ENCODE measurements at regions not wholly inside any gene's neighbourhood (a gene's known extent, or its start where the extent isn't known, plus 50 kb on each side); places are given as distances from the start of the nearest gene placed in this dataset.
"Not testable (repeated sequence)": the region's sequence is repeated elsewhere in the genome, so short reads cannot be mapped to it uniquely, and the experiment has no call there.

DNA sequence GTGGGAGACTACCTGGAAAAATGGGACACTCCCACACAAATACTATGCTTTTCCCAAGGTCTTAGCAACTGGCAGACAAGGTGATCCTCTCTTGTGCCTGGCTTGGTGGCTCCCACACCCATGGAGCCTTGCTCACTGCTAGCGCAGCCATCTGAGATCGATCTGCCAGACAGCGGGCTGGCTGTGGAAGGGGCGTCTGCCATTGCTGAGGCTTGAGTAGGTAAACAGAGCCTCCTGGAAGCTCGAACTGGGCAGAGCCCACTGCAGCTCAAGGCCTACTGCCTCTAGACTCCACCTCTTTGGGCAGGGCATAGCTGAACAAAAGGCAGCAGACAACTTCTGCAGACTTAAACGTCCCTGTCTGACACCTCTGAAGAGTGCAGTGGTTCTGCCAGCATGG, 360.3 kb upstream of the EPHA3 start:
- not testable (repeated sequence) for H3K79me2 ChIP-seq (replicated peaks; ENCODE audit: insufficient read depth); H4K20me1 ChIP-seq (replicated peaks; ENCODE audit: insufficient read depth); H3K4me1 ChIP-seq (ENCODE audit: insufficient read depth); ATAC-seq; H3K27ac Mint-ChIP-seq; H3K4me1 Mint-ChIP-seq; H3K9me2 ChIP-seq (ENCODE audit: insufficient read depth); H3K27me3 ChIP-seq (ENCODE audit: insufficient read depth); H3K27me3 Mint-ChIP-seq (ENCODE audit: insufficient read depth, low read depth, poor library complexity); H3K4me3 Mint-ChIP-seq; H3K4me3 ChIP-seq; H3K9me3 Mint-ChIP-seq; DNase-seq (ENCODE audit: low spot score); H3F3A ChIP-seq (replicated peaks; ENCODE audit: low read depth); H3K4me2 ChIP-seq; H2AFZ ChIP-seq; H3K36me3 ChIP-seq (ENCODE audit: insufficient read depth); H3K27ac ChIP-seq (ENCODE audit: low read depth); H3K36me3 Mint-ChIP-seq (ENCODE audit: low read depth)

DNA sequence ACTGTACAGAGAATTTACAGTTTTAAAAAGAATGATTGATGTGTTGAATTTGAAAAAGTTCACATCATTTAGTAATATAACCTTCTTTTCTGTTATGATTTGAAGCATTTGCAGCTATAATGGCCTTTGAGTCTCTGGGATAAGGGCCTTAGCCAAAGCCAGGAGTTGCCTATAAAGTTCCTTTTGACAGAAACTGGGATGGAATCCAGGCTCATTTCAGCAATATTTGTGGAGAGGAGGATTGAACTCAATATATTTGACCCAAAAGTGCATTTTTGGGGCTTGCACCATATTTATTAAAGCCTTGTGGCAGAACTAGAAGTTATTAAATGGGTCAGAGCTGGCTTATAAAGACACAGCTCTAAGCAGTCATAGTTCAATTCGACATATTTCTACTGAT, 348.7 kb upstream of the EPHA3 start:
- no peak overlapping the region for H3K4me3 Mint-ChIP-seq
- H3K36me3 Mint-ChIP-seq (ENCODE audit: low read depth): no peaks in the 10 kb centered on the region
- H3K9me2 ChIP-seq (ENCODE audit: insufficient read depth): 0 out of 2 replicates have a peak, but pooled peaks cover 4% of the 10 kb centered on the region
- H3K27me3 ChIP-seq (ENCODE audit: insufficient read depth): no peaks in the 10 kb centered on the region
- no peaks in the 10 kb centered on the region for H3K4me1 Mint-ChIP-seq
- ATAC-seq (no peak), DNase-seq (ENCODE audit: low spot score) (no peak)
- H3K27me3 Mint-ChIP-seq (ENCODE audit: insufficient read depth, low read depth, poor library complexity): no peaks in the 10 kb centered on the region
- H2AFZ ChIP-seq: no peak overlapping the region
- H3K27ac ChIP-seq (ENCODE audit: low read depth): no peak overlapping the region
- H3K4me2 ChIP-seq: no peak overlapping the region
- H3F3A ChIP-seq (replicated peaks; ENCODE audit: low read depth): no peaks in the 10 kb centered on the region
- no peaks in the 10 kb centered on the region for H3K4me1 ChIP-seq (ENCODE audit: insufficient read depth)
- H3K9me3 Mint-ChIP-seq: peaks cover 2% of the 10 kb centered on the region; the same call in 1 of the 3 replicates
- TF ChIP-seq, protein P1, sequence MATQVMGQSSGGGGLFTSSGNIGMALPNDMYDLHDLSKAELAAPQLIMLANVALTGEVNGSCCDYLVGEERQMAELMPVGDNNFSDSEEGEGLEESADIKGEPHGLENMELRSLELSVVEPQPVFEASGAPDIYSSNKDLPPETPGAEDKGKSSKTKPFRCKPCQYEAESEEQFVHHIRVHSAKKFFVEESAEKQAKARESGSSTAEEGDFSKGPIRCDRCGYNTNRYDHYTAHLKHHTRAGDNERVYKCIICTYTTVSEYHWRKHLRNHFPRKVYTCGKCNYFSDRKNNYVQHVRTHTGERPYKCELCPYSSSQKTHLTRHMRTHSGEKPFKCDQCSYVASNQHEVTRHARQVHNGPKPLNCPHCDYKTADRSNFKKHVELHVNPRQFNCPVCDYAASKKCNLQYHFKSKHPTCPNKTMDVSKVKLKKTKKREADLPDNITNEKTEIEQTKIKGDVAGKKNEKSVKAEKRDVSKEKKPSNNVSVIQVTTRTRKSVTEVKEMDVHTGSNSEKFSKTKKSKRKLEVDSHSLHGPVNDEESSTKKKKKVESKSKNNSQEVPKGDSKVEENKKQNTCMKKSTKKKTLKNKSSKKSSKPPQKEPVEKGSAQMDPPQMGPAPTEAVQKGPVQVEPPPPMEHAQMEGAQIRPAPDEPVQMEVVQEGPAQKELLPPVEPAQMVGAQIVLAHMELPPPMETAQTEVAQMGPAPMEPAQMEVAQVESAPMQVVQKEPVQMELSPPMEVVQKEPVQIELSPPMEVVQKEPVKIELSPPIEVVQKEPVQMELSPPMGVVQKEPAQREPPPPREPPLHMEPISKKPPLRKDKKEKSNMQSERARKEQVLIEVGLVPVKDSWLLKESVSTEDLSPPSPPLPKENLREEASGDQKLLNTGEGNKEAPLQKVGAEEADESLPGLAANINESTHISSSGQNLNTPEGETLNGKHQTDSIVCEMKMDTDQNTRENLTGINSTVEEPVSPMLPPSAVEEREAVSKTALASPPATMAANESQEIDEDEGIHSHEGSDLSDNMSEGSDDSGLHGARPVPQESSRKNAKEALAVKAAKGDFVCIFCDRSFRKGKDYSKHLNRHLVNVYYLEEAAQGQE (IDR thresholded peaks at IDR 0.05; ENCODE audit: unreplicated experiment): no peak
- TF ChIP-seq, protein P2, sequence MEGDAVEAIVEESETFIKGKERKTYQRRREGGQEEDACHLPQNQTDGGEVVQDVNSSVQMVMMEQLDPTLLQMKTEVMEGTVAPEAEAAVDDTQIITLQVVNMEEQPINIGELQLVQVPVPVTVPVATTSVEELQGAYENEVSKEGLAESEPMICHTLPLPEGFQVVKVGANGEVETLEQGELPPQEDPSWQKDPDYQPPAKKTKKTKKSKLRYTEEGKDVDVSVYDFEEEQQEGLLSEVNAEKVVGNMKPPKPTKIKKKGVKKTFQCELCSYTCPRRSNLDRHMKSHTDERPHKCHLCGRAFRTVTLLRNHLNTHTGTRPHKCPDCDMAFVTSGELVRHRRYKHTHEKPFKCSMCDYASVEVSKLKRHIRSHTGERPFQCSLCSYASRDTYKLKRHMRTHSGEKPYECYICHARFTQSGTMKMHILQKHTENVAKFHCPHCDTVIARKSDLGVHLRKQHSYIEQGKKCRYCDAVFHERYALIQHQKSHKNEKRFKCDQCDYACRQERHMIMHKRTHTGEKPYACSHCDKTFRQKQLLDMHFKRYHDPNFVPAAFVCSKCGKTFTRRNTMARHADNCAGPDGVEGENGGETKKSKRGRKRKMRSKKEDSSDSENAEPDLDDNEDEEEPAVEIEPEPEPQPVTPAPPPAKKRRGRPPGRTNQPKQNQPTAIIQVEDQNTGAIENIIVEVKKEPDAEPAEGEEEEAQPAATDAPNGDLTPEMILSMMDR (conservative IDR thresholded peaks at IDR 0.05; ENCODE audit: low read depth in 2 of 2): no peak
- TF ChIP-seq CREB1 (CRISPR knock-in tag; IDR thresholded peaks at IDR 0.05; ENCODE audit: low read depth) (no peak), EZH2phosphoT487 (IDR thresholded peaks at IDR 0.05; ENCODE audit: unreplicated experiment) (no peak), EZH2 (IDR thresholded peaks at IDR 0.05; ENCODE audit: low read depth, unreplicated experiment) (no peak), POLR2AphosphoS5 (IDR thresholded peaks at IDR 0.05; ENCODE audit: low read depth) (no peak), STAT1 (IDR thresholded peaks at IDR 0.05; ENCODE audit: unreplicated experiment) (no peak), NANOG (IDR thresholded peaks at IDR 0.05; ENCODE audit: borderline replicate concordance) (no peak), JUNB (IDR thresholded peaks at IDR 0.05; ENCODE audit: unreplicated experiment) (no peak)
- TF ChIP-seq, protein P3, sequence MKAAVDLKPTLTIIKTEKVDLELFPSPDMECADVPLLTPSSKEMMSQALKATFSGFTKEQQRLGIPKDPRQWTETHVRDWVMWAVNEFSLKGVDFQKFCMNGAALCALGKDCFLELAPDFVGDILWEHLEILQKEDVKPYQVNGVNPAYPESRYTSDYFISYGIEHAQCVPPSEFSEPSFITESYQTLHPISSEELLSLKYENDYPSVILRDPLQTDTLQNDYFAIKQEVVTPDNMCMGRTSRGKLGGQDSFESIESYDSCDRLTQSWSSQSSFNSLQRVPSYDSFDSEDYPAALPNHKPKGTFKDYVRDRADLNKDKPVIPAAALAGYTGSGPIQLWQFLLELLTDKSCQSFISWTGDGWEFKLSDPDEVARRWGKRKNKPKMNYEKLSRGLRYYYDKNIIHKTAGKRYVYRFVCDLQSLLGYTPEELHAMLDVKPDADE (IDR thresholded peaks at IDR 0.05): no peak
- TF ChIP-seq, protein P4, sequence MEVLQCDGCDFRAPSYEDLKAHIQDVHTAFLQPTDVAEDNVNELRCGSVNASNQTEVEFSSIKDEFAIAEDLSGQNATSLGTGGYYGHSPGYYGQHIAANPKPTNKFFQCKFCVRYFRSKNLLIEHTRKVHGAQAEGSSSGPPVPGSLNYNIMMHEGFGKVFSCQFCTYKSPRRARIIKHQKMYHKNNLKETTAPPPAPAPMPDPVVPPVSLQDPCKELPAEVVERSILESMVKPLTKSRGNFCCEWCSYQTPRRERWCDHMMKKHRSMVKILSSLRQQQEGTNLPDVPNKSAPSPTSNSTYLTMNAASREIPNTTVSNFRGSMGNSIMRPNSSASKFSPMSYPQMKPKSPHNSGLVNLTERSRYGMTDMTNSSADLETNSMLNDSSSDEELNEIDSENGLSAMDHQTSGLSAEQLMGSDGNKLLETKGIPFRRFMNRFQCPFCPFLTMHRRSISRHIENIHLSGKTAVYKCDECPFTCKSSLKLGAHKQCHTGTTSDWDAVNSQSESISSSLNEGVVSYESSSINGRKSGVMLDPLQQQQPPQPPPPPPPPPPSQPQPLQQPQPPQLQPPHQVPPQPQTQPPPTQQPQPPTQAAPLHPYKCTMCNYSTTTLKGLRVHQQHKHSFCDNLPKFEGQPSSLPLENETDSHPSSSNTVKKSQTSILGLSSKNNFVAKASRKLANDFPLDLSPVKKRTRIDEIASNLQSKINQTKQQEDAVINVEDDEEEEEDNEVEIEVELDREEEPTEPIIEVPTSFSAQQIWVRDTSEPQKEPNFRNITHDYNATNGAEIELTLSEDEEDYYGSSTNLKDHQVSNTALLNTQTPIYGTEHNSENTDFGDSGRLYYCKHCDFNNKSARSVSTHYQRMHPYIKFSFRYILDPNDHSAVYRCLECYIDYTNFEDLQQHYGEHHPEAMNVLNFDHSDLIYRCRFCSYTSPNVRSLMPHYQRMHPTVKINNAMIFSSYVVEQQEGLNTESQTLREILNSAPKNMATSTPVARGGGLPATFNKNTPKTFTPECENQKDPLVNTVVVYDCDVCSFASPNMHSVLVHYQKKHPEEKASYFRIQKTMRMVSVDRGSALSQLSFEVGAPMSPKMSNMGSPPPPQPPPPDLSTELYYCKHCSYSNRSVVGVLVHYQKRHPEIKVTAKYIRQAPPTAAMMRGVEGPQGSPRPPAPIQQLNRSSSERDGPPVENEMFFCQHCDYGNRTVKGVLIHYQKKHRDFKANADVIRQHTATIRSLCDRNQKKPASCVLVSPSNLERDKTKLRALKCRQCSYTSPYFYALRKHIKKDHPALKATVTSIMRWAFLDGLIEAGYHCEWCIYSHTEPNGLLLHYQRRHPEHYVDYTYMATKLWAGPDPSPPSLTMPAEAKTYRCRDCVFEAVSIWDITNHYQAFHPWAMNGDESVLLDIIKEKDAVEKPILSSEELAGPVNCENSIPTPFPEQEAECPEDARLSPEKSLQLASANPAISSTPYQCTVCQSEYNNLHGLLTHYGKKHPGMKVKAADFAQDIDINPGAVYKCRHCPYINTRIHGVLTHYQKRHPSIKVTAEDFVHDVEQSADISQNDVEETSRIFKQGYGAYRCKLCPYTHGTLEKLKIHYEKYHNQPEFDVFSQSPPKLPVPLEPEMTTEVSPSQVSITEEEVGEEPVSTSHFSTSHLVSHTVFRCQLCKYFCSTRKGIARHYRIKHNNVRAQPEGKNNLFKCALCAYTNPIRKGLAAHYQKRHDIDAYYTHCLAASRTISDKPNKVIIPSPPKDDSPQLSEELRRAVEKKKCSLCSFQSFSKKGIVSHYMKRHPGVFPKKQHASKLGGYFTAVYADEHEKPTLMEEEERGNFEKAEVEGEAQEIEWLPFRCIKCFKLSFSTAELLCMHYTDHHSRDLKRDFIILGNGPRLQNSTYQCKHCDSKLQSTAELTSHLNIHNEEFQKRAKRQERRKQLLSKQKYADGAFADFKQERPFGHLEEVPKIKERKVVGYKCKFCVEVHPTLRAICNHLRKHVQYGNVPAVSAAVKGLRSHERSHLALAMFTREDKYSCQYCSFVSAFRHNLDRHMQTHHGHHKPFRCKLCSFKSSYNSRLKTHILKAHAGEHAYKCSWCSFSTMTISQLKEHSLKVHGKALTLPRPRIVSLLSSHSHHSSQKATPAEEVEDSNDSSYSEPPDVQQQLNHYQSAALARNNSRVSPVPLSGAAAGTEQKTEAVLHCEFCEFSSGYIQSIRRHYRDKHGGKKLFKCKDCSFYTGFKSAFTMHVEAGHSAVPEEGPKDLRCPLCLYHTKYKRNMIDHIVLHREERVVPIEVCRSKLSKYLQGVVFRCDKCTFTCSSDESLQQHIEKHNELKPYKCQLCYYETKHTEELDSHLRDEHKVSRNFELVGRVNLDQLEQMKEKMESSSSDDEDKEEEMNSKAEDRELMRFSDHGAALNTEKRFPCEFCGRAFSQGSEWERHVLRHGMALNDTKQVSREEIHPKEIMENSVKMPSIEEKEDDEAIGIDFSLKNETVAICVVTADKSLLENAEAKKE (CRISPR knock-in tag; IDR thresholded peaks at IDR 0.05): no peak
- no peaks in the 10 kb centered on the region for H3K79me2 ChIP-seq (replicated peaks; ENCODE audit: insufficient read depth)
- H3K27ac Mint-ChIP-seq: no peak overlapping the region
- no peak overlapping the region for H3K4me3 ChIP-seq
- no peaks in the 10 kb centered on the region for H4K20me1 ChIP-seq (replicated peaks; ENCODE audit: insufficient read depth)
- H3K36me3 ChIP-seq (ENCODE audit: insufficient read depth): no peaks in the 10 kb centered on the region

All from GM23338 (cell line).